Smooth muscle cell (in vitro differentiated cells): ENCODE measurements at regions not wholly inside any gene's neighbourhood (a gene's known extent, or its start where the extent isn't known, plus 50 kb on each side); places are given as distances from the start of the nearest gene placed in this dataset.

ENCODE experiments used
- DNase-seq: peaks from one replicate; lab custom pipeline; 2025; ENCODE audit not compliant: unreplicated experiment; lab: John Stamatoyannopoulos, UW
- H2AFZ ChIP-seq: fragments of 200-600 bp; sonication (generic); 2 replicates; pipeline ENCODE4 v1.6.0; 2016; ENCODE audit warnings: antibody characterized with exemption, low read depth, mild to moderate bottlenecking
- H3F3A ChIP-seq: fragments of 200-600 bp; sonication (generic); 2 replicates; pipeline ENCODE4 v1.6.0; 2017; ENCODE audit warnings: antibody characterized with exemption, low read depth
- H3K27ac ChIP-seq: fragments of 200-600 bp; sonication (generic); 2 replicates; pipeline ENCODE4 v1.5.1; 2016; ENCODE audit warnings: low read depth, mild to moderate bottlenecking
- H3K27me3 ChIP-seq: fragments of 200-600 bp; sonication (generic); 2 replicates; pipeline ENCODE4 v1.6.1; 2016; ENCODE audit warnings: low read depth, mild to moderate bottlenecking
- H3K36me3 ChIP-seq: fragments of 200-600 bp; sonication (generic); 2 replicates; pipeline ENCODE4 v1.5.1; 2016; ENCODE audit warnings: low read depth
- H3K4me1 ChIP-seq: fragments of 200-600 bp; sonication (generic); 2 replicates; pipeline ENCODE4 v1.5.1; 2016; ENCODE audit warnings: low read depth
- H3K4me2 ChIP-seq: fragments of 200-600 bp; sonication (generic); 2 replicates; pipeline ENCODE4 v1.6.0; 2016; ENCODE audit warnings: mild to moderate bottlenecking
- H3K4me3 ChIP-seq: fragments of 200-600 bp; sonication (generic); 2 replicates; pipeline ENCODE4 v1.5.1; 2016; ENCODE audit warnings: mild to moderate bottlenecking
- H3K79me2 ChIP-seq: fragments of 200-600 bp; sonication (generic); 2 replicates; pipeline ENCODE4 v1.6.0; 2016; ENCODE audit warnings: low read depth, mild to moderate bottlenecking
- H3K9ac ChIP-seq: fragments of 200-600 bp; sonication (generic); 2 replicates; pipeline ENCODE4 v1.6.0; 2016; ENCODE audit warnings: low read depth
- H3K9me3 ChIP-seq: fragments of 200-600 bp; sonication (generic); replicated peaks from 2 replicates; pipeline ENCODE4 v1.5.1; 2016; ENCODE audit warnings: low read depth
- H4K20me1 ChIP-seq: fragments of 200-600 bp; sonication (generic); 2 replicates; pipeline ENCODE4 v1.6.0; 2016; ENCODE audit warnings: low read depth
- WGBS: methylation state at CpG from one replicate; pipeline ENCODE4 v1.1.7; 2016; ENCODE audit warnings: low lambda C conversion rate; 5-methylcytosine and 5-hydroxymethylcytosine counted together
- TF ChIP-seq, protein P1 (sequence below): fragments of 200-600 bp; sonication (generic); IDR thresholded peaks from 2 replicates; pipeline ENCODE4 v1.5.1; 2017; ENCODE audit warnings: borderline replicate concordance, mild to moderate bottlenecking, antibody characterized with exemption; ENCODE audit not compliant: insufficient read depth, poor library complexity, severe bottlenecking

DNA sequence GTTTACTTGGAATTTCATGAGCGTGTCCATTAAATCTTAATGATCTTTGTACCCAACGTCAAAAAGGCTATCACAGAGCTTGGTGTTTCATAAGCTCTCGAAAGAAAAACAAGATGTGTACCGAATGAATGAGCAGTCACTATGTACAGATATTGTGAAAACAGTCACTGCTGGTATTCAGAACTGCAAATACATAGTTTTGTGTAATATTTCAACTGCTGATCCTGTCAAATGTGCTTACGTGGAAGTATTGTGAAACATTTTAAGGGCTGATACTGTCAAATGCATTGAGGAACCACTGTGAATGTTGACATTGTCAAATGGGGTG, 184.2 kb upstream of the KLHL29 start:
- Histone ChIP-seq H3K9me3 (no peaks in the 10 kb centered on the region), H3K4me1 (no peaks in the 10 kb centered on the region), H3F3A (no peaks in the 10 kb centered on the region), H3K79me2 (no peaks in the 10 kb centered on the region), H4K20me1 (no peaks in the 10 kb centered on the region), H3K4me3 (no peak overlapping the region), H3K4me2 (no peak overlapping the region), H3K27ac (no peak overlapping the region), H3K36me3 (no peaks in the 10 kb centered on the region), H3K27me3 (no peaks in the 10 kb centered on the region), H2AFZ (no peak overlapping the region), H3K9ac (no peak overlapping the region)
- TF ChIP-seq, protein P1, sequence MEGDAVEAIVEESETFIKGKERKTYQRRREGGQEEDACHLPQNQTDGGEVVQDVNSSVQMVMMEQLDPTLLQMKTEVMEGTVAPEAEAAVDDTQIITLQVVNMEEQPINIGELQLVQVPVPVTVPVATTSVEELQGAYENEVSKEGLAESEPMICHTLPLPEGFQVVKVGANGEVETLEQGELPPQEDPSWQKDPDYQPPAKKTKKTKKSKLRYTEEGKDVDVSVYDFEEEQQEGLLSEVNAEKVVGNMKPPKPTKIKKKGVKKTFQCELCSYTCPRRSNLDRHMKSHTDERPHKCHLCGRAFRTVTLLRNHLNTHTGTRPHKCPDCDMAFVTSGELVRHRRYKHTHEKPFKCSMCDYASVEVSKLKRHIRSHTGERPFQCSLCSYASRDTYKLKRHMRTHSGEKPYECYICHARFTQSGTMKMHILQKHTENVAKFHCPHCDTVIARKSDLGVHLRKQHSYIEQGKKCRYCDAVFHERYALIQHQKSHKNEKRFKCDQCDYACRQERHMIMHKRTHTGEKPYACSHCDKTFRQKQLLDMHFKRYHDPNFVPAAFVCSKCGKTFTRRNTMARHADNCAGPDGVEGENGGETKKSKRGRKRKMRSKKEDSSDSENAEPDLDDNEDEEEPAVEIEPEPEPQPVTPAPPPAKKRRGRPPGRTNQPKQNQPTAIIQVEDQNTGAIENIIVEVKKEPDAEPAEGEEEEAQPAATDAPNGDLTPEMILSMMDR = no peak
- DNase-seq = no peak
- 90% methylated on average over 5 of the region's 5 CpGs for whole genome bisulfite sequencing

DNA sequence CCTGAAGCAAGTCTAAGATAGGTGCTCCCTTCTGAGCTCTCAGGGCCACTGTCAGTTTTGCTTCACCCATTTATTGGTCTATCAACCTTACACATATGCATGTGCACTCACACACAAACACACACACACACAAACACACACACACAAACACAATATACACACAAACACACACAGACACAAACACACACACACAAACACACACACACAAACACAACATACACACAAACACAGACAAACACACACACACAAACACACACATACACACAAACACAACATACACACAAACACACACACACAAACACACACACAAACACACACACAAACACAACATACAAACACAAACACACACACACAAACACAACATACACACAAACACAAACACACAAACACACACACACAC, 181.6 kb upstream of the KLHL29 start:
- H3K27ac ChIP-seq = no peak overlapping the region
- H4K20me1 ChIP-seq = no peaks in the 10 kb centered on the region
- H3K36me3 ChIP-seq = no peaks in the 10 kb centered on the region
- no peak overlapping the region for H3K4me3 ChIP-seq
- H2AFZ ChIP-seq = no peak overlapping the region
- H3K79me2 ChIP-seq = no peaks in the 10 kb centered on the region
- H3K4me2 ChIP-seq = no peak overlapping the region
- TF ChIP-seq, protein P1 = no peak
- no peaks in the 10 kb centered on the region for H3K4me1 ChIP-seq
- no peak for DNase-seq
- no peak overlapping the region for H3K9ac ChIP-seq
- no peaks in the 10 kb centered on the region for H3K27me3 ChIP-seq
- H3K9me3 ChIP-seq = no peaks in the 10 kb centered on the region
- H3F3A ChIP-seq = no peaks in the 10 kb centered on the region

DNA sequence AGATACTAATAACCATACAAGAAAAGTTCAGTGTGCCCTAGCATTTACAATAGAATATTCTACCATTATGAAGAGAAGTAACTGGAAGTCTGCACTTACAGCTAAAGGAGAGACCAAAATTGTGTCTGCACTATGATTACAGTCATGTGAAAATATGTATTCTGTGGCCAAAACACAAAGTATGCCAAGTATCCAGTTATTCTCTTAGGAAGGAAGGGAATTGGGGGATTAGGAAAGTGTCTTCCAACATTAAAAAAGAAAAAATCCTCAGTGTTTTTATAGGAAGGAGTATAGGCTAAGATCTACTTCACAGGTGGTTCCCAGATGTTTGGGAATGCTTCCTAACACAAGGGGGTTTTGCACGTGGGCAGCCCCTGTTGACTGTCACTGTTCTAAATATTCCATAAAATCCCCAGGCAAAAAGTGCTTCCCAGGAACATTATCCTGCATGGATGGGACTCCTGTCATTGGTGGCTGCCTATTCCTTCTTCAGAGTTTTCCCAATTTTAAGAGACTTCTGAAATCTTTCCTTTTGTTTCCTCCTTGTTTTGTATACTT, 180.2 kb upstream of the KLHL29 start:
- no peaks in the 10 kb centered on the region for H3F3A ChIP-seq
- 70% methylated on average over 1 of the region's 1 CpG for WGBS

DNA sequence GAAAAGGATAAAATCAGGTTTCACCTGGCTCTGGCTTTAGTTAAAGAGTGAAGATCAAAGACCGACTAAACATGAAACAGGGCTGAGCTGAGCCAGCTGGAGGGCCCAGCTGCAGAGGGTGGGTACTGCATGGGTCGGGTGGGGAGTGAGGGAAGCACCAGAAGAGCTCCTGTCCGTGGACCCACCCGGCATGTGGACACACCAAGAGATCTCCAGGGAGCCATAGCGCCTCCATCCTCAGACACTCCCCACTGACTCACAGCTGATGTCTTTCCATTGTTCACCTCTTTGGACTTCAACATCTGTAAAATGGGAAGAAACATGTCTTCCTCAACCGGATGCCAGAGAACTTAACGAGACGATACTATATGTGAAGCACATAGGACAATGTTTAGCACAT, 178.3 kb upstream of the KLHL29 start:
- Histone ChIP-seq H3K4me3 (no peak overlapping the region), H3K9ac (no peak overlapping the region), H3K36me3 (no peaks in the 10 kb centered on the region), H3K27me3 (no peaks in the 10 kb centered on the region), H2AFZ (no peak overlapping the region), H3K4me2 (no peak overlapping the region), H3K27ac (no peak overlapping the region), H3F3A (no peaks in the 10 kb centered on the region), H4K20me1 (no peaks in the 10 kb centered on the region), H3K9me3 (no peaks in the 10 kb centered on the region), H3K79me2 (no peaks in the 10 kb centered on the region), H3K4me1 (no peaks in the 10 kb centered on the region)
- TF ChIP-seq, protein P1 = no peak
- no peak for DNase-seq
- WGBS = 95% methylated on average over 8 of the region's 8 CpGs

More for the DNA sequence above, 180.2 kb upstream of the KLHL29 start:
- Histone ChIP-seq H3K79me2 (no peaks in the 10 kb centered on the region), H3K27ac (no peak overlapping the region), H3K36me3 (no peaks in the 10 kb centered on the region), H3K4me2 (no peak overlapping the region), H3K4me1 (no peaks in the 10 kb centered on the region), H3K9ac (no peak overlapping the region), H4K20me1 (no peaks in the 10 kb centered on the region), H2AFZ (no peak overlapping the region), H3K4me3 (no peak overlapping the region), H3K9me3 (no peaks in the 10 kb centered on the region), H3K27me3 (no peaks in the 10 kb centered on the region)
- DNase-seq = no peak
- TF ChIP-seq, protein P1 = no peak
